K562 (cell line): ENCODE measurements at regions not wholly inside any gene's neighbourhood (a gene's known extent, or its start where the extent isn't known, plus 50 kb on each side); places are given as distances from the start of the nearest gene placed in this dataset.

ENCODE experiments used
- ATAC-seq: fragments of 200-7000 bp; cut with Tn5 transposase; 3 replicates; pipeline ENCODE4 v1.9.1; 2020; ENCODE audit warnings: moderate library complexity
- BruUV-seq: library from RNA; stranded (reverse); fragments of 400-500 nt; replicated peaks from 2 replicates; lab custom pipeline; 2021; lab: Mats Ljungman, UMichigan
- CTCF ChIA-PET: fragments of 300-600 bp; formaldehyde crosslinking; extraction: SDS; loops from one replicate; lab custom pipeline; 2021; ENCODE audit warnings: low intra/inter-chr PET ratio; lab: Yijun Ruan, JAX
- POLR2A ChIA-PET: fragments of 300-600, 350-650 bp; sonication (Branson Sonifier 250); formaldehyde crosslinking; extraction: SDS; loops from one replicate; lab custom pipeline; 2021; ENCODE audit warnings: antibody characterized with exemption, inconsistent platforms; lab: Yijun Ruan, JAX
- DNase-seq, 4 experiments: peaks; one replicate each; pipeline versions ENCODE4 v3.0.0 to v3.0.0-alpha.2; 2011 to 2018; ENCODE audit warnings: low spot score in 3 of 4, mixed read lengths in 3 of 4; ENCODE audit errors: extremely low read depth in 1 of 4
- FAIRE-seq: peaks from 2 replicates; lab custom pipeline; 2011; peaks lifted over from hg19 to GRCh38; lab: Jason Lieb, UNC
- H2AFZ ChIP-seq: 2 replicates; pipeline ENCODE4 v1.6.0; 2011; ENCODE audit warnings: low read depth, low read length, control low read depth, inconsistent platforms
- H3K27ac ChIP-seq: fragments of 200-600 bp; 3 replicates; pipeline ENCODE4 v1.8.0; 2011; ENCODE audit warnings: low read depth, mild to moderate bottlenecking, control low read depth, inconsistent platforms, low read length, moderate library complexity, mixed read lengths; ENCODE audit errors: extremely low read depth
- H3K27me3 ChIP-seq, 2 experiments: fragments of 300-600 bp in 1 of 2; 2 replicates in 1 of 2; 3 replicates in 1 of 2; pipeline versions ENCODE4 v1.6.0 to v1.8.0; 2011; ENCODE audit warnings: inconsistent platforms in 2 of 2, low read length in 2 of 2, mild to moderate bottlenecking in 1 of 2, mixed read lengths in 1 of 2, moderate library complexity in 1 of 2; ENCODE audit not compliant: control insufficient read depth in 2 of 2, insufficient read depth in 2 of 2
- H3K36me3 ChIP-seq: fragments of 300-600 bp; 3 replicates; pipeline ENCODE4 v1.8.0; 2011; ENCODE audit warnings: mild to moderate bottlenecking, low read length, inconsistent platforms; ENCODE audit not compliant: control insufficient read depth, insufficient read depth
- H3K4me1 ChIP-seq, 2 experiments: fragments of 200-600 bp in 1 of 2; replicated peaks in 1 of 2; 2 replicates in 1 of 2; 3 replicates in 1 of 2; pipeline versions ENCODE4 v1.5.1 to v1.8.0; 2011; ENCODE audit warnings: inconsistent platforms in 2 of 2, low read length in 2 of 2, mild to moderate bottlenecking in 1 of 2, mixed read lengths in 1 of 2, moderate library complexity in 1 of 2; ENCODE audit not compliant: control insufficient read depth in 2 of 2, insufficient read depth in 2 of 2
- H3K4me2 ChIP-seq: 2 replicates; pipeline ENCODE4 v1.6.1; 2011; ENCODE audit warnings: low read length, control low read depth, inconsistent platforms, mixed read lengths; ENCODE audit not compliant: insufficient read depth
- H3K4me3 ChIP-seq: fragments of 200-600 bp; sonication (generic), shearing (Covaris generic); 2 replicates; pipeline ENCODE4 v1.5.1; 2016; ENCODE audit warnings: control low read depth, inconsistent platforms
- H3K79me2 ChIP-seq: fragments of 200-600 bp; 3 replicates; pipeline ENCODE4 v1.8.0; 2011; ENCODE audit warnings: low read length, inconsistent platforms; ENCODE audit not compliant: control insufficient read depth, insufficient read depth
- H3K9ac ChIP-seq, 2 experiments: 2 replicates each; pipeline versions ENCODE4 v1.6.0 to v1.6.1; 2011; ENCODE audit warnings: low read depth in 2 of 2, low read length in 2 of 2, control low read depth in 1 of 2, inconsistent platforms in 1 of 2, mild to moderate bottlenecking in 1 of 2, mixed read lengths in 1 of 2; ENCODE audit not compliant: insufficient read depth in 1 of 2
- H3K9me1 ChIP-seq: one replicate; pipeline ENCODE4 v1.6.0; 2011; ENCODE audit warnings: inconsistent platforms, mild to moderate bottlenecking, low read length, moderate library complexity; ENCODE audit not compliant: control insufficient read depth, insufficient read depth
- H3K9me3 ChIP-seq: replicated peaks from 2 replicates; pipeline ENCODE4 v1.5.1; 2011; ENCODE audit warnings: low read depth, low read length, inconsistent platforms; ENCODE audit not compliant: control insufficient read depth, insufficient read depth
- H4K20me1 ChIP-seq: replicated peaks from 2 replicates; pipeline ENCODE4 v1.6.1; 2011; ENCODE audit warnings: low read length, inconsistent platforms, mixed read lengths; ENCODE audit not compliant: control insufficient read depth, insufficient read depth
- LCOR ChIP-seq: sonication (generic); formaldehyde crosslinking; IDR thresholded peaks from 2 replicates; pipeline ENCODE4 v1.8.0; 2022; ENCODE audit warnings: mild to moderate bottlenecking, missing genetic modification reagents
- TCF7L2 ChIP-seq: fragments of 150-350 bp; IDR thresholded peaks from 2 replicates; pipeline ENCODE4 v1.6.1; 2016; ENCODE audit warnings: low read depth, mild to moderate bottlenecking, low read length, moderate library complexity
- THAP12 ChIP-seq: fragments of 250-450 bp; sonication (Bioruptor Pico); IDR thresholded peaks from 2 replicates; pipeline ENCODE4 v1.9.0; 2021; ENCODE audit warnings: mild to moderate bottlenecking, inconsistent platforms
- ZNF699 ChIP-seq: fragments of 250-450 bp; sonication (Bioruptor Pico); IDR thresholded peaks from 2 replicates; pipeline ENCODE4 v1.8.0; 2021; ENCODE audit warnings: mild to moderate bottlenecking, moderate library complexity; ENCODE audit not compliant: insufficient replicate concordance
- WGBS: fragments of 100-300 bp; shearing (Covaris generic); methylation state at CpG from one replicate; pipeline ENCODE4 v1.1.6; 2016; ENCODE audit warnings: low coverage, mixed read lengths; ENCODE audit not compliant: insufficient coverage; ENCODE audit errors: missing lambda C conversion rate; 5-methylcytosine and 5-hydroxymethylcytosine counted together
- in situ Hi-C: fragments of 300-500 bp; cut with MboI; formaldehyde crosslinking; loops from 4 replicates; pipeline ENCODE4 v1.15.0; 2018; ENCODE audit warnings: inconsistent platforms, mixed read lengths
- intact Hi-C: fragments of 100-400 bp; cut with micrococcal nuclease; formaldehyde crosslinking; loops from 2 replicates; pipeline ENCODE4 v1.14.2; 2022

- Histone ChIP-seq H3K36me3 (no peaks in the 10 kb centered on the region), H3K9ac (no peak overlapping the region), H3K4me1 (no peaks in the 10 kb centered on the region), H3K79me2 (no peaks in the 10 kb centered on the region), H4K20me1 (no peaks in the 10 kb centered on the region), H3K4me3 (no peak overlapping the region), H2AFZ (no peak overlapping the region), H3K4me2 (no peak overlapping the region), H3K9me3 (no peaks in the 10 kb centered on the region), H3K9me1 (no peaks in the 10 kb centered on the region), H3K27me3 (no peaks in the 10 kb centered on the region; a peak in 1 of 5 replicates), H3K27ac (no peak overlapping the region)
- in situ Hi-C loops: no loop called here
- BruUV-seq: no TSS peak
- CTCF ChIA-PET: no interaction called here
- intact Hi-C loops: no loop called here
- DNase-seq (no peak), FAIRE-seq (no peak), ATAC-seq (no peak)
- POLR2A ChIA-PET: no interaction called here
- 0% methylated on average over 5 of the region's 5 CpGs for WGBS
- TF ChIP-seq ZNF699 (CRISPR knock-in tag) (no peak), TCF7L2 (no peak), LCOR (no peak), THAP12 (CRISPR knock-in tag) (no peak)
These were observed 189.5 kb downstream of the IBTK start for GRCh38 chr6:82057846-82058554.
